K562 (cell line): ENCODE measurements at regions not wholly inside any gene's neighbourhood (a gene's known extent, or its start where the extent isn't known, plus 50 kb on each side); places are given as distances from the start of the nearest gene placed in this dataset.

Experiments used
- ZKSCAN8 ChIP-seq: fragments of 200-800 bp; sonication (Bioruptor generic); IDR thresholded peaks from 2 replicates; pipeline ENCODE4 v1.6.1; 2016; ENCODE audit warnings: missing genetic modification characterization, missing compliant biosample characterization
- TF ChIP-seq, protein P1 (sequence below), 3 experiments: IDR thresholded peaks in 2 of 3; conservative IDR thresholded peaks in 1 of 3; 2 replicates each; pipeline ENCODE4 v1.5.1; 2011 to 2012; ENCODE audit warnings: low read length in 3 of 3, mild to moderate bottlenecking in 3 of 3, control low read depth in 2 of 3, improper control_type of control experiment in 1 of 3, inconsistent platforms in 1 of 3, low read depth in 1 of 3, mixed read lengths in 1 of 3, moderate library complexity in 1 of 3; ENCODE audit not compliant: insufficient read depth in 2 of 3

- TF ChIP-seq, protein P1, sequence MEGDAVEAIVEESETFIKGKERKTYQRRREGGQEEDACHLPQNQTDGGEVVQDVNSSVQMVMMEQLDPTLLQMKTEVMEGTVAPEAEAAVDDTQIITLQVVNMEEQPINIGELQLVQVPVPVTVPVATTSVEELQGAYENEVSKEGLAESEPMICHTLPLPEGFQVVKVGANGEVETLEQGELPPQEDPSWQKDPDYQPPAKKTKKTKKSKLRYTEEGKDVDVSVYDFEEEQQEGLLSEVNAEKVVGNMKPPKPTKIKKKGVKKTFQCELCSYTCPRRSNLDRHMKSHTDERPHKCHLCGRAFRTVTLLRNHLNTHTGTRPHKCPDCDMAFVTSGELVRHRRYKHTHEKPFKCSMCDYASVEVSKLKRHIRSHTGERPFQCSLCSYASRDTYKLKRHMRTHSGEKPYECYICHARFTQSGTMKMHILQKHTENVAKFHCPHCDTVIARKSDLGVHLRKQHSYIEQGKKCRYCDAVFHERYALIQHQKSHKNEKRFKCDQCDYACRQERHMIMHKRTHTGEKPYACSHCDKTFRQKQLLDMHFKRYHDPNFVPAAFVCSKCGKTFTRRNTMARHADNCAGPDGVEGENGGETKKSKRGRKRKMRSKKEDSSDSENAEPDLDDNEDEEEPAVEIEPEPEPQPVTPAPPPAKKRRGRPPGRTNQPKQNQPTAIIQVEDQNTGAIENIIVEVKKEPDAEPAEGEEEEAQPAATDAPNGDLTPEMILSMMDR (IDR thresholded peaks at IDR 0.05 in 2 of 3, conservative IDR thresholded peaks at IDR 0.05 in 1 of 3; ENCODE audit: insufficient read depth in 2 of 3, low read depth in 1 of 3, low read length in 3 of 3), result no peak
- no peak for TF ChIP-seq ZKSCAN8
These were observed 133.1 kb upstream of the NFIA start for GRCh38 chr1:60949154-60949825.
